H1 (cell line): ENCODE measurements at regions not wholly inside any gene's neighbourhood (a gene's known extent, or its start where the extent isn't known, plus 50 kb on each side); places are given as distances from the start of the nearest gene placed in this dataset.
"Not testable (repeated sequence)": the region's sequence is repeated elsewhere in the genome, so short reads cannot be mapped to it uniquely, and the experiment has no call there.

Source experiments
- CTCF ChIA-PET: fragments of 300-600 bp; sonication (Branson Sonifier 250); formaldehyde crosslinking; loops from one replicate; lab custom pipeline; 2021; ENCODE audit not compliant: partially characterized antibody; lab: Charles Lee
- POLR2A ChIA-PET: fragments of 300-600 bp; sonication (Branson Sonifier 250); formaldehyde crosslinking; loops from one replicate; lab custom pipeline; 2021; ENCODE audit warnings: inconsistent platforms; ENCODE audit not compliant: partially characterized antibody; lab: Charles Lee
- DNase-seq, 2 experiments: peaks; one replicate each; pipeline versions ENCODE4 v3.0.0 to v3.0.0-alpha.2; 2010 to 2022; ENCODE audit warnings: low spot score in 2 of 2, low read depth in 1 of 2, mixed read lengths in 1 of 2
- FAIRE-seq: peaks from 2 replicates; lab custom pipeline; 2011; peaks lifted over from hg19 to GRCh38; lab: Jason Lieb, UNC
- H2AFZ ChIP-seq: 2 replicates; pipeline ENCODE4 v1.8.1; 2012; ENCODE audit warnings: low read length, inconsistent platforms
- H2AK5ac ChIP-seq: 2 replicates; pipeline ENCODE4 v1.6.1; 2013; ENCODE audit warnings: low read depth, low read length
- H2BK120ac ChIP-seq: replicated peaks from 2 replicates; pipeline ENCODE3; 2013; ENCODE audit warnings: low read depth, low read length, inconsistent platforms
- H2BK12ac ChIP-seq: 2 replicates; pipeline ENCODE4 v1.6.1; 2013; ENCODE audit warnings: low read depth, low read length
- H2BK15ac ChIP-seq: 2 replicates; pipeline ENCODE4 v1.6.1; 2013; ENCODE audit warnings: low read length
- H2BK20ac ChIP-seq: 2 replicates; pipeline ENCODE4 v1.6.1; 2013; ENCODE audit warnings: low read length
- H2BK5ac ChIP-seq: 2 replicates; pipeline ENCODE4 v1.6.1; 2013; ENCODE audit warnings: low read depth, low read length
- H3K14ac ChIP-seq: 2 replicates; pipeline ENCODE4 v1.6.1; 2013; ENCODE audit warnings: inconsistent platforms; ENCODE audit not compliant: insufficient read length
- H3K18ac ChIP-seq: 2 replicates; pipeline ENCODE4 v1.6.1; 2013; ENCODE audit warnings: low read length; ENCODE audit errors: extremely low read depth
- H3K23ac ChIP-seq: 2 replicates; pipeline ENCODE4 v1.6.1; 2013; ENCODE audit warnings: inconsistent platforms; ENCODE audit not compliant: insufficient read length
- H3K23me2 ChIP-seq: 2 replicates; pipeline ENCODE4 v1.6.1; 2013; ENCODE audit warnings: low read depth, low read length
- H3K27ac ChIP-seq: 2 replicates; pipeline ENCODE4 v1.6.1; 2011; ENCODE audit warnings: low read depth, low read length, inconsistent platforms
- H3K27me3 ChIP-seq, 4 experiments: replicated peaks in 1 of 4; 1 replicate in 1 of 4; 2 replicates in 3 of 4; pipeline versions ENCODE4 v1.6.1 to v1.8.1; 2011 to 2013; ENCODE audit warnings: low read length in 3 of 4, mild to moderate bottlenecking in 3 of 4, inconsistent platforms in 2 of 4, mixed read lengths in 2 of 4, moderate library complexity in 1 of 4; ENCODE audit not compliant: control insufficient read depth in 3 of 4, insufficient read depth in 3 of 4; ENCODE audit errors: extremely low read depth in 1 of 4
- H3K36me3 ChIP-seq, 4 experiments: 2 replicates each; pipeline versions ENCODE4 v1.6.1 to v1.8.1; 2011 to 2013; ENCODE audit warnings: mild to moderate bottlenecking in 4 of 4, low read length in 3 of 4, moderate library complexity in 2 of 4, control low read depth in 1 of 4, inconsistent platforms in 1 of 4; ENCODE audit not compliant: insufficient read depth in 4 of 4, control insufficient read depth in 2 of 4
- H3K4ac ChIP-seq: replicated peaks from 2 replicates; pipeline ENCODE3; 2013; ENCODE audit warnings: low read length, low read depth, mixed read lengths, inconsistent platforms; ENCODE audit not compliant: insufficient read length
- H3K4me1 ChIP-seq, 4 experiments: replicated peaks in 1 of 4; 1 replicate in 1 of 4; 2 replicates in 3 of 4; pipeline versions ENCODE4 v1.6.1 to v1.8.1; 2011 to 2013; ENCODE audit warnings: low read length in 3 of 4, inconsistent platforms in 2 of 4, mixed read lengths in 1 of 4; ENCODE audit not compliant: insufficient read depth in 4 of 4, control insufficient read depth in 3 of 4
- H3K4me2 ChIP-seq, 2 experiments: 2 replicates each; pipeline versions ENCODE4 v1.6.1 to v1.8.1; 2011 to 2013; ENCODE audit warnings: low read depth in 2 of 2, low read length in 2 of 2, control low read depth in 1 of 2, inconsistent platforms in 1 of 2, mild to moderate bottlenecking in 1 of 2; ENCODE audit not compliant: insufficient read depth in 1 of 2
- H3K4me3 ChIP-seq, 4 experiments: fragments of 200-600, 300-600 bp in 1 of 4; sonication (generic), shearing (Covaris generic), sonication (Bioruptor Twin) in 1 of 4; 2 replicates each; pipeline versions ENCODE4 v1.5.1 to v1.8.1; 2011 to 2016; ENCODE audit warnings: low read length in 4 of 4, low read depth in 3 of 4, control low read depth in 2 of 4, inconsistent platforms in 2 of 4, mild to moderate bottlenecking in 2 of 4, mixed read lengths in 1 of 4, moderate library complexity in 1 of 4; ENCODE audit not compliant: insufficient read depth in 2 of 4; ENCODE audit errors: extremely low read depth in 1 of 4
- H3K56ac ChIP-seq: replicated peaks from 2 replicates; pipeline ENCODE3; 2013; ENCODE audit warnings: low read depth, mild to moderate bottlenecking, mixed read lengths, low read length, inconsistent platforms; ENCODE audit not compliant: insufficient read length
- H3K79me1 ChIP-seq: 2 replicates; pipeline ENCODE4 v1.6.1; 2013; ENCODE audit warnings: low read depth, low read length, control low read depth
- H3K79me2 ChIP-seq, 2 experiments: 2 replicates each; pipeline versions ENCODE4 v1.6.1 to v1.8.1; 2012 to 2013; ENCODE audit warnings: low read length in 2 of 2, mild to moderate bottlenecking in 2 of 2, inconsistent platforms in 1 of 2; ENCODE audit not compliant: insufficient read depth in 2 of 2, control insufficient read depth in 1 of 2
- H3K9ac ChIP-seq, 4 experiments: replicated peaks in 1 of 4; 1 replicate in 1 of 4; 2 replicates in 3 of 4; pipeline versions ENCODE4 v1.6.1 to v1.8.1; 2011 to 2013; ENCODE audit warnings: low read depth in 3 of 4, low read length in 3 of 4, control low read depth in 2 of 4, mild to moderate bottlenecking in 2 of 4, moderate library complexity in 2 of 4, inconsistent platforms in 1 of 4; ENCODE audit errors: extremely low read depth in 1 of 4
- H3K9me3 ChIP-seq, 2 experiments: 2 replicates each; pipeline versions ENCODE4 v1.6.1 to v1.8.1; 2012 to 2013; ENCODE audit warnings: mild to moderate bottlenecking in 2 of 2, moderate library complexity in 2 of 2, control low read depth in 1 of 2, inconsistent platforms in 1 of 2, low read depth in 1 of 2, low read length in 1 of 2, mixed read lengths in 1 of 2; ENCODE audit not compliant: insufficient read depth in 2 of 2
- H4K20me1 ChIP-seq, 2 experiments: replicated peaks in 1 of 2; 2 replicates each; pipeline versions ENCODE3 to v1.8.1; 2011 to 2013; ENCODE audit warnings: inconsistent platforms in 2 of 2, low read length in 2 of 2, mild to moderate bottlenecking in 1 of 2; ENCODE audit not compliant: insufficient read depth in 2 of 2, control insufficient read depth in 1 of 2
- H4K5ac ChIP-seq: 2 replicates; pipeline ENCODE4 v1.6.1; 2013; ENCODE audit warnings: low read length, low read depth, mixed read lengths, inconsistent platforms; ENCODE audit not compliant: insufficient read length
- H4K8ac ChIP-seq: 2 replicates; pipeline ENCODE4 v1.8.0; 2013; ENCODE audit warnings: mild to moderate bottlenecking, moderate library complexity, low read length, inconsistent platforms; ENCODE audit not compliant: insufficient read depth; ENCODE audit errors: extremely low read depth
- H4K91ac ChIP-seq: replicated peaks from 2 replicates; pipeline ENCODE3; 2013; ENCODE audit warnings: low read length, mixed read lengths, inconsistent platforms; ENCODE audit not compliant: insufficient read length
- WGBS, 2 experiments: shearing (Covaris generic) in 1 of 2; methylation state at CpG; one replicate each; pipeline versions ENCODE4 v1.1.6 to v1.1.7; 2013 to 2015; ENCODE audit warnings: low lambda C conversion rate in 2 of 2, mixed read lengths in 2 of 2, inconsistent platforms in 1 of 2, low coverage in 1 of 2, missing lambda C conversion rate in 1 of 2; ENCODE audit not compliant: insufficient replicate concordance in 2 of 2, insufficient coverage in 1 of 2, insufficient read length in 1 of 2; ENCODE audit errors: extremely low coverage in 1 of 2, missing lambda C conversion rate in 1 of 2; 5-methylcytosine and 5-hydroxymethylcytosine counted together

- H3K27me3 ChIP-seq, H4K5ac ChIP-seq, H2AK5ac ChIP-seq, H2BK5ac ChIP-seq, DNase-seq, H2BK120ac ChIP-seq, CTCF ChIA-PET, H2AFZ ChIP-seq, H3K79me1 ChIP-seq, H4K8ac ChIP-seq, H3K9me3 ChIP-seq, H3K79me2 ChIP-seq, H3K23me2 ChIP-seq, H3K18ac ChIP-seq, H2BK15ac ChIP-seq, H3K14ac ChIP-seq, H3K4me3 ChIP-seq, H3K4ac ChIP-seq, H3K4me2 ChIP-seq, H4K20me1 ChIP-seq, H3K23ac ChIP-seq, H3K36me3 ChIP-seq, H3K9ac ChIP-seq, H3K27ac ChIP-seq, H2BK12ac ChIP-seq, H3K4me1 ChIP-seq, FAIRE-seq, H2BK20ac ChIP-seq, H3K56ac ChIP-seq, POLR2A ChIA-PET, H4K91ac ChIP-seq: not testable (repeated sequence)
- 83% methylated on average over 1 of the region's 1 CpG; no CpG with 5 or more reads in 1 of the 2 experiments for WGBS, 2 experiments
Measured at GRCh38 chr9:39018107-39018506, 269.9 kb downstream of the CNTNAP3 start.

- H3K27ac ChIP-seq, DNase-seq, H3K14ac ChIP-seq, H4K5ac ChIP-seq, H3K4ac ChIP-seq, H4K20me1 ChIP-seq, H3K4me1 ChIP-seq, H2BK12ac ChIP-seq, H3K18ac ChIP-seq, POLR2A ChIA-PET, H2BK15ac ChIP-seq, H3K36me3 ChIP-seq, H3K23me2 ChIP-seq, H4K91ac ChIP-seq, H2AK5ac ChIP-seq, H3K27me3 ChIP-seq, H2BK20ac ChIP-seq, H3K56ac ChIP-seq, H2BK5ac ChIP-seq, CTCF ChIA-PET, FAIRE-seq, H3K23ac ChIP-seq, H2BK120ac ChIP-seq, H3K9me3 ChIP-seq, H3K4me3 ChIP-seq, H3K9ac ChIP-seq, H3K4me2 ChIP-seq, H3K79me1 ChIP-seq, H4K8ac ChIP-seq, H2AFZ ChIP-seq, H3K79me2 ChIP-seq: not testable (repeated sequence)
- WGBS, 2 experiments: no CpG with 5 or more reads among the region's 1 CpG
Measured at GRCh38 chr9:39015178-39015577, 272.8 kb downstream of the CNTNAP3 start.
